Astrocyte (in vitro differentiated cells and primary cell): ENCODE measurements at regions not wholly inside any gene's neighbourhood (a gene's known extent, or its start where the extent isn't known, plus 50 kb on each side); places are given as distances from the start of the nearest gene placed in this dataset.

Source experiments
- DNase-seq: peaks from one replicate; pipeline ENCODE4 v3.0.0-alpha.2; 2010; ENCODE audit warnings: low read depth
- FAIRE-seq: peaks from 2 replicates; lab custom pipeline; 2011; peaks lifted over from hg19 to GRCh38; lab: Jason Lieb, UNC
- H2AFZ ChIP-seq: 2 replicates; pipeline ENCODE4 v1.6.0; 2012; ENCODE audit warnings: low read depth, low read length, inconsistent platforms
- H3K27ac ChIP-seq: 2 replicates; pipeline ENCODE4 v1.5.1; 2011; ENCODE audit warnings: low read depth, low read length, inconsistent platforms
- H3K27me3 ChIP-seq: 2 replicates; pipeline ENCODE4 v1.6.0; 2011; ENCODE audit warnings: low read length, inconsistent platforms; ENCODE audit not compliant: insufficient read depth
- H3K36me3 ChIP-seq: 2 replicates; pipeline ENCODE4 v1.5.1; 2011; ENCODE audit warnings: low read length, inconsistent platforms; ENCODE audit not compliant: insufficient read depth
- H3K4me1 ChIP-seq: 2 replicates; pipeline ENCODE4 v1.5.1; 2011; ENCODE audit warnings: low read length, inconsistent platforms; ENCODE audit not compliant: insufficient read depth
- H3K4me2 ChIP-seq: 2 replicates; pipeline ENCODE4 v1.6.0; 2012; ENCODE audit warnings: low read length, inconsistent platforms
- H3K4me3 ChIP-seq: 2 replicates; pipeline ENCODE4 v1.5.1; 2011; ENCODE audit warnings: low read depth, mild to moderate bottlenecking, low read length, inconsistent platforms; ENCODE audit not compliant: insufficient read depth
- H3K79me2 ChIP-seq: 2 replicates; pipeline ENCODE4 v1.6.0; 2012; ENCODE audit warnings: mild to moderate bottlenecking, low read length, inconsistent platforms; ENCODE audit not compliant: insufficient read depth
- H3K9ac ChIP-seq: 2 replicates; pipeline ENCODE4 v1.6.0; 2012; ENCODE audit warnings: mild to moderate bottlenecking, low read length, inconsistent platforms
- H3K9me3 ChIP-seq: 2 replicates; pipeline ENCODE4 v1.5.1; 2012; ENCODE audit warnings: low read depth, mild to moderate bottlenecking, low read length, inconsistent platforms; ENCODE audit not compliant: insufficient read depth
- H4K20me1 ChIP-seq: 2 replicates; pipeline ENCODE4 v1.6.0; 2012; ENCODE audit warnings: low read length, inconsistent platforms; ENCODE audit not compliant: insufficient read depth
- H3K27ac Mint-ChIP-seq: one replicate; pipeline ENCODE4 v1.8.0; 2021; ENCODE audit warnings: mild to moderate bottlenecking, mixed read lengths; ENCODE audit not compliant: unreplicated experiment
- H3K27me3 Mint-ChIP-seq: one replicate; pipeline ENCODE4 v1.8.0; 2021; ENCODE audit warnings: low read depth, mixed read lengths; ENCODE audit not compliant: unreplicated experiment
- H3K36me3 Mint-ChIP-seq: one replicate; pipeline ENCODE4 v1.8.0; 2021; ENCODE audit warnings: low read depth, mixed read lengths; ENCODE audit not compliant: unreplicated experiment
- H3K4me1 Mint-ChIP-seq: one replicate; pipeline ENCODE4 v1.8.0; 2021; ENCODE audit warnings: low read depth, mixed read lengths; ENCODE audit not compliant: unreplicated experiment
- H3K4me3 Mint-ChIP-seq: one replicate; pipeline ENCODE4 v1.8.0; 2021; ENCODE audit warnings: mild to moderate bottlenecking, moderate library complexity, mixed read lengths; ENCODE audit not compliant: unreplicated experiment
- H3K9me3 Mint-ChIP-seq: one replicate; pipeline ENCODE4 v1.8.0; 2021; ENCODE audit warnings: mild to moderate bottlenecking, mixed read lengths; ENCODE audit not compliant: unreplicated experiment
- CTCF ChIP-seq: IDR thresholded peaks from 2 replicates; pipeline ENCODE4 v1.5.1; 2011; ENCODE audit warnings: low read depth, mild to moderate bottlenecking, inconsistent platforms, low read length, moderate library complexity; ENCODE audit not compliant: insufficient read depth
- EZH2 ChIP-seq: IDR thresholded peaks from 2 replicates; pipeline ENCODE4 v1.6.1; 2012; ENCODE audit warnings: mild to moderate bottlenecking, low read length, inconsistent platforms; ENCODE audit not compliant: insufficient read depth

- no peak for FAIRE-seq
These were observed 134.4 kb upstream of the ST6GAL2 start for GRCh38 chr2:107020392-107020791.

GRCh38 chr2:107024269-107024668 lies 138.3 kb upstream of the ST6GAL2 start:
- H3K4me3 ChIP-seq: no peak overlapping the region
- no peaks in the 10 kb centered on the region for H3K27me3 Mint-ChIP-seq
- no peak overlapping the region for H3K4me3 Mint-ChIP-seq
- peaks cover 5% of the 10 kb centered on the region for H3K9me3 ChIP-seq
- H2AFZ ChIP-seq: no peak overlapping the region
- no peak for DNase-seq
- H3K4me1 Mint-ChIP-seq: peaks cover 13% of the 10 kb centered on the region
- no peak overlapping the region for H3K27ac Mint-ChIP-seq
- H3K9me3 Mint-ChIP-seq: no peaks in the 10 kb centered on the region
- no peak overlapping the region for H3K9ac ChIP-seq
- no peak overlapping the region for H3K4me2 ChIP-seq
- H3K27me3 ChIP-seq: no peaks in the 10 kb centered on the region
- H3K4me1 ChIP-seq: no peaks in the 10 kb centered on the region
- TF ChIP-seq CTCF (no peak), EZH2 (no peak)
- no peak for FAIRE-seq
- no peaks in the 10 kb centered on the region for H4K20me1 ChIP-seq
- H3K27ac ChIP-seq: no peak overlapping the region
- H3K36me3 ChIP-seq: no peaks in the 10 kb centered on the region
- H3K79me2 ChIP-seq: no peaks in the 10 kb centered on the region
- no peaks in the 10 kb centered on the region for H3K36me3 Mint-ChIP-seq

More at GRCh38 chr2:107020392-107020791, 134.4 kb upstream of the ST6GAL2 start:
- Histone ChIP-seq H3K27me3 (no peaks in the 10 kb centered on the region), H2AFZ (no peak overlapping the region), H3K9ac (no peak overlapping the region), H3K4me3 (no peak overlapping the region), H4K20me1 (no peaks in the 10 kb centered on the region), H3K36me3 (no peaks in the 10 kb centered on the region), H3K79me2 (no peaks in the 10 kb centered on the region), H3K4me1 (no peaks in the 10 kb centered on the region), H3K4me2 (no peak overlapping the region), H3K27ac (no peak overlapping the region), H3K9me3 (peaks cover 5% of the 10 kb centered on the region)
- H3K4me3 Mint-ChIP-seq: no peak overlapping the region
- no peaks in the 10 kb centered on the region for H3K9me3 Mint-ChIP-seq
- TF ChIP-seq CTCF (no peak), EZH2 (no peak)
- H3K36me3 Mint-ChIP-seq: no peaks in the 10 kb centered on the region
- no peaks in the 10 kb centered on the region for H3K4me1 Mint-ChIP-seq
- no peak overlapping the region for H3K27ac Mint-ChIP-seq
- DNase-seq: no peak
- H3K27me3 Mint-ChIP-seq: no peaks in the 10 kb centered on the region

DNA sequence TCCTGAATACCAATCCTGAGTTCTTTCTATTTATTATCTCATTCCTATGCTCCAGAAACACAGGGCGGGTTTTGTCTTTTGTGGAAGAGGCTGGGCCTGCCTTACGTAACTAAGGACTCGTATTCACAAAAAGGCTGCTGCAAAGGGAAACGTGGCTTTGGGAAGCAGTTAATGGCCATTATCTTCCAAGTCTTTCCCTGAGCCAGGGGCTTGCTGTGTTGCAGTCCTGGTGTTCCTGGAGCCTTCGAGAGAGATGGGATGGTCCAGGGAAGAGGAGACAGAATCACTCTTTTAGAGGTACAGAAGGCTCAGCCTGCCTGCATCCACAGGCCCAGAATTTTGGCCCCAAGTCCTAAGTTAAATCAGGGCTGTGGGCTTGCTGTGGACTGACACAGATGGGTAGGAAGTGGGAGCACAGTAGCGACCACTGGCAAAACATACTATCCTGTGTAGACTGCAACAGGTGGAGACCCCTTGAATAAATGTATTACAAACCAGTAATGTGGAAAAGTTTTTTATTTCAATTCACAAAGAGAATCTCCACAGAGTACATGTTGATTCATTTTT lies 139.4 kb upstream of the ST6GAL2 start:
- H3K9me3 Mint-ChIP-seq: no peaks in the 10 kb centered on the region
- Histone ChIP-seq H2AFZ (no peak overlapping the region), H3K4me3 (no peak overlapping the region), H4K20me1 (no peaks in the 10 kb centered on the region), H3K79me2 (no peaks in the 10 kb centered on the region), H3K9ac (no peak overlapping the region), H3K9me3 (peaks cover 5% of the 10 kb centered on the region), H3K4me1 (no peaks in the 10 kb centered on the region), H3K36me3 (no peaks in the 10 kb centered on the region), H3K4me2 (no peak overlapping the region), H3K27ac (no peak overlapping the region), H3K27me3 (no peaks in the 10 kb centered on the region)
- DNase-seq: no peak
- H3K27me3 Mint-ChIP-seq: no peaks in the 10 kb centered on the region
- H3K4me3 Mint-ChIP-seq: no peak overlapping the region
- H3K36me3 Mint-ChIP-seq: no peaks in the 10 kb centered on the region
- TF ChIP-seq EZH2: no peak
- no peak for TF ChIP-seq CTCF
- peaks cover 13% of the 10 kb centered on the region for H3K4me1 Mint-ChIP-seq
- H3K27ac Mint-ChIP-seq: no peak overlapping the region
- FAIRE-seq: no peak
